ENCODE measurements at regions not wholly inside any gene's neighbourhood (a gene's known extent, or its start where the extent isn't known, plus 50 kb on each side); places are given as distances from the start of the nearest gene placed in this dataset.

GRCh38 chr3:193828477-193828876, 235.5 kb downstream of the OPA1 start:
- TF ChIP-seq CTCF (IDR thresholded peaks at IDR 0.05; ENCODE audit: poor library complexity) = no peak
- TF ChIP-seq EZH2 (IDR thresholded peaks at IDR 0.05; ENCODE audit: borderline replicate concordance) = no peak

Data from hepatocyte (in vitro differentiated cells).